ENCODE measurements at regions not wholly inside any gene's neighbourhood (a gene's known extent, or its start where the extent isn't known, plus 50 kb on each side); places are given as distances from the start of the nearest gene placed in this dataset.

GRCh38 chr4:147349193-147349592, 131.7 kb upstream of the EDNRA start:
- no peaks in the 10 kb centered on the region for H3K27me3 ChIP-seq

GRCh38 chr4:147351083-147351787, 129.7 kb upstream of the EDNRA start:
- H3K36me3 ChIP-seq: no peaks in the 10 kb centered on the region
- no peaks in the 10 kb centered on the region for H3K27me3 ChIP-seq
- H3K4me1 ChIP-seq: no peaks in the 10 kb centered on the region
- DNase-seq: no peak
- no peaks in the 10 kb centered on the region for H3K9me3 ChIP-seq
- TF ChIP-seq, protein P1, sequence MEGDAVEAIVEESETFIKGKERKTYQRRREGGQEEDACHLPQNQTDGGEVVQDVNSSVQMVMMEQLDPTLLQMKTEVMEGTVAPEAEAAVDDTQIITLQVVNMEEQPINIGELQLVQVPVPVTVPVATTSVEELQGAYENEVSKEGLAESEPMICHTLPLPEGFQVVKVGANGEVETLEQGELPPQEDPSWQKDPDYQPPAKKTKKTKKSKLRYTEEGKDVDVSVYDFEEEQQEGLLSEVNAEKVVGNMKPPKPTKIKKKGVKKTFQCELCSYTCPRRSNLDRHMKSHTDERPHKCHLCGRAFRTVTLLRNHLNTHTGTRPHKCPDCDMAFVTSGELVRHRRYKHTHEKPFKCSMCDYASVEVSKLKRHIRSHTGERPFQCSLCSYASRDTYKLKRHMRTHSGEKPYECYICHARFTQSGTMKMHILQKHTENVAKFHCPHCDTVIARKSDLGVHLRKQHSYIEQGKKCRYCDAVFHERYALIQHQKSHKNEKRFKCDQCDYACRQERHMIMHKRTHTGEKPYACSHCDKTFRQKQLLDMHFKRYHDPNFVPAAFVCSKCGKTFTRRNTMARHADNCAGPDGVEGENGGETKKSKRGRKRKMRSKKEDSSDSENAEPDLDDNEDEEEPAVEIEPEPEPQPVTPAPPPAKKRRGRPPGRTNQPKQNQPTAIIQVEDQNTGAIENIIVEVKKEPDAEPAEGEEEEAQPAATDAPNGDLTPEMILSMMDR (IDR thresholded peaks at IDR 0.05; ENCODE audit: low read depth, low read length): no peak
- no peak overlapping the region for H3K4me3 ChIP-seq (ENCODE audit: low read depth, low read length)

More at GRCh38 chr4:147349193-147349592, 131.7 kb upstream of the EDNRA start:
- no peak overlapping the region for H3K4me3 ChIP-seq (ENCODE audit: low read depth, low read length)
- no peaks in the 10 kb centered on the region for H3K36me3 ChIP-seq
- no peaks in the 10 kb centered on the region for H3K9me3 ChIP-seq
- DNase-seq: no peak
- peaks cover 3% of the 10 kb centered on the region for H3K4me1 ChIP-seq
- TF ChIP-seq, protein P1 (IDR thresholded peaks at IDR 0.05; ENCODE audit: low read depth, low read length): no peak

- Histone ChIP-seq H3K4me3 (ENCODE audit: low read depth, low read length) (no peak overlapping the region), H3K4me1 (no peaks in the 10 kb centered on the region), H3K27me3 (no peaks in the 10 kb centered on the region), H3K36me3 (no peaks in the 10 kb centered on the region), H3K9me3 (no peaks in the 10 kb centered on the region)
- TF ChIP-seq, protein P1 (IDR thresholded peaks at IDR 0.05; ENCODE audit: low read depth, low read length): no peak
- DNase-seq: no peak
Observed at GRCh38 chr4:147354237-147354636, 126.7 kb upstream of the EDNRA start.

DNA sequence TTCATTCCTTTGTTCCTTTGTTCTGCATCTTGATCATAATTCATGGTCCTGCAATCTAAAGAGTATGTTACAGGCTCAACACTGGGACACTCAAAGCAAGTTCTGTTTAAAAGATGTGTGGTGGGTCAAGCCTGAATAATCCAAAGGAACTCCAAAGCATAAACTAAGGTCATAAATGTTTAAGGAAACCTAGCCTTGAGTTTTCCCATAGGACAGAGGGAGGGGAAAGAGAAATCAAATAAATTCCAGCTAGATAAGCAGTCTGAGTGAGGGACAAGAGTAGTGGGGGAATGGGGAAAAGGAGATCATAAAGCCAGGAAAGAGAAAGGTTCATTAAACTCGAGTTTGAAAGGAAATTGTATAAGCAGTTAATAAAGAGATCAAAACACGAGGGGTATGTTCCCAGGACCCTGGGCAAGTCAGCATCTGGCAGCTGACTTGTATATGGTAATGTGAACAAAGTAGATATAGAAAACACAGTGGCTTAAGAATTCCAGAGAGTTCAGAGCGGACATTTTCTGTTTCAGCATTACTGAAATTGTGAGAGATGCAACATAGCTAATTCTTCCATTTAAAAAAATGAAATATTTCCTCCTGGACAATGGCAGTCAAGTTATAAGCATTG, 125.8 kb upstream of the EDNRA start:
- H3K4me1 ChIP-seq: no peaks in the 10 kb centered on the region
- DNase-seq: no peak
- H3K27me3 ChIP-seq: no peaks in the 10 kb centered on the region
- H3K9me3 ChIP-seq: no peaks in the 10 kb centered on the region
- TF ChIP-seq, protein P1 (IDR thresholded peaks at IDR 0.05; ENCODE audit: low read depth, low read length): no peak
- no peaks in the 10 kb centered on the region for H3K36me3 ChIP-seq
- no peak overlapping the region for H3K4me3 ChIP-seq (ENCODE audit: low read depth, low read length)

GRCh38 chr4:147355847-147356246, 125.0 kb upstream of the EDNRA start:
- Histone ChIP-seq H3K4me1 (peaks cover under 1% of the 10 kb centered on the region), H3K27me3 (no peaks in the 10 kb centered on the region), H3K9me3 (no peaks in the 10 kb centered on the region), H3K4me3 (ENCODE audit: low read depth, low read length) (no peak overlapping the region), H3K36me3 (no peaks in the 10 kb centered on the region)
- DNase-seq: no peak
- TF ChIP-seq, protein P1 (IDR thresholded peaks at IDR 0.05; ENCODE audit: low read depth, low read length): no peak

DNA sequence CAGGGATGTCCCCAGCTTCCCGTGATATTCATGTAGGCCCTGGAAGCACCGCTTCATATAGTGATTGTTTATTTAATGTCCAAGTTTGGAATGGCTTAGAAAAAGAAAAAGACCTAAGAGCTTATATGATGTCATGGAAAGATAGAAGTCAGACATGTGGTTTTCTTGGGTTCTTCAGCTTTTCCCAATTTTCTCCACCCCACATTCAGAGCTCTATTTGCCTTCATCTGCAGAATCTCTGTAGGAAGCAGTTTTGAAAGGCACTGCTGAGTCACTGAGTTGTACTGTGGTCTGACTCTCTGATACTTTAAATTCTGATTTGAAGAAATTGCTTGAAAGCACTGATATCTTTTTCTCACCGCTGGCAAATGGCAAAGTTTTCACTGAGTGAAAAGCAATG, 120.6 kb upstream of the EDNRA start:
- H3K36me3 ChIP-seq: no peaks in the 10 kb centered on the region
- no peaks in the 10 kb centered on the region for H3K27me3 ChIP-seq
- DNase-seq: no peak
- H3K4me3 ChIP-seq (ENCODE audit: low read depth, low read length): no peak overlapping the region
- no peaks in the 10 kb centered on the region for H3K9me3 ChIP-seq
- TF ChIP-seq, protein P1 (IDR thresholded peaks at IDR 0.05; ENCODE audit: low read depth, low read length): no peak
- H3K4me1 ChIP-seq: peaks cover 23% of the 10 kb centered on the region

All from BE2C (cell line).